ENCODE measurements at regions not wholly inside any gene's neighbourhood (a gene's known extent, or its start where the extent isn't known, plus 50 kb on each side); places are given as distances from the start of the nearest gene placed in this dataset.

- ATAC-seq (no peak), DNase-seq (no peak)
- Histone ChIP-seq H3K4me3 (ENCODE audit: low read length) (no peak overlapping the region), H3K4me1 (ENCODE audit: control insufficient read depth, insufficient read depth, low read length) (no peaks in the 10 kb centered on the region), H3K27ac (ENCODE audit: low read length) (no peak overlapping the region), H3K27me3 (ENCODE audit: control insufficient read depth, insufficient read depth, low read length) (no peaks in the 10 kb centered on the region), H3K36me3 (ENCODE audit: control insufficient read depth, insufficient read depth, low read length) (no peaks in the 10 kb centered on the region), H3K9me3 (ENCODE audit: control insufficient read depth, insufficient read depth, low read length) (no peaks in the 10 kb centered on the region)
- TF ChIP-seq, protein P1, sequence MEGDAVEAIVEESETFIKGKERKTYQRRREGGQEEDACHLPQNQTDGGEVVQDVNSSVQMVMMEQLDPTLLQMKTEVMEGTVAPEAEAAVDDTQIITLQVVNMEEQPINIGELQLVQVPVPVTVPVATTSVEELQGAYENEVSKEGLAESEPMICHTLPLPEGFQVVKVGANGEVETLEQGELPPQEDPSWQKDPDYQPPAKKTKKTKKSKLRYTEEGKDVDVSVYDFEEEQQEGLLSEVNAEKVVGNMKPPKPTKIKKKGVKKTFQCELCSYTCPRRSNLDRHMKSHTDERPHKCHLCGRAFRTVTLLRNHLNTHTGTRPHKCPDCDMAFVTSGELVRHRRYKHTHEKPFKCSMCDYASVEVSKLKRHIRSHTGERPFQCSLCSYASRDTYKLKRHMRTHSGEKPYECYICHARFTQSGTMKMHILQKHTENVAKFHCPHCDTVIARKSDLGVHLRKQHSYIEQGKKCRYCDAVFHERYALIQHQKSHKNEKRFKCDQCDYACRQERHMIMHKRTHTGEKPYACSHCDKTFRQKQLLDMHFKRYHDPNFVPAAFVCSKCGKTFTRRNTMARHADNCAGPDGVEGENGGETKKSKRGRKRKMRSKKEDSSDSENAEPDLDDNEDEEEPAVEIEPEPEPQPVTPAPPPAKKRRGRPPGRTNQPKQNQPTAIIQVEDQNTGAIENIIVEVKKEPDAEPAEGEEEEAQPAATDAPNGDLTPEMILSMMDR (IDR thresholded peaks at IDR 0.05): no peak
- 86% methylated on average over 10 of the region's 10 CpGs for WGBS (ENCODE audit: insufficient coverage)
- no peak overlapping the region for H3K27ac Mint-ChIP-seq
- peaks cover 8% of the 10 kb centered on the region for H3K36me3 Mint-ChIP-seq
- peaks cover 2 to 6% of the 10 kb centered on the region in 2 donors for H3K9me3 Mint-ChIP-seq
- H3K27me3 Mint-ChIP-seq (ENCODE audit: low read depth in 2 of 2): no peaks in the 10 kb centered on the region
- H3K4me1 Mint-ChIP-seq: no peaks in the 10 kb centered on the region
- intact Hi-C loops (cut with micrococcal nuclease): no loop called here
- no peak overlapping the region for H3K4me3 Mint-ChIP-seq
These were observed 168.2 kb upstream of the PPARGC1A start for GRCh38 chr4:24057915-24058559.

GRCh38 chr4:24056289-24056688 lies 166.4 kb upstream of the PPARGC1A start:
- intact Hi-C loops (cut with micrococcal nuclease): no loop called here
- H3K9me3 ChIP-seq (ENCODE audit: control insufficient read depth, insufficient read depth, low read length): no peaks in the 10 kb centered on the region
- Mint-ChIP-seq H3K27me3 (ENCODE audit: low read depth in 2 of 2) (no peaks in the 10 kb centered on the region), H3K27ac (no peak overlapping the region), H3K9me3 (peaks cover 2 to 6% of the 10 kb centered on the region in 2 donors), H3K4me3 (no peak overlapping the region), H3K36me3 (peaks cover 8% of the 10 kb centered on the region), H3K4me1 (no peaks in the 10 kb centered on the region)
- ATAC-seq (no peak), DNase-seq (no peak)
- no peaks in the 10 kb centered on the region for H3K36me3 ChIP-seq (ENCODE audit: control insufficient read depth, insufficient read depth, low read length)
- no peaks in the 10 kb centered on the region for H3K27me3 ChIP-seq (ENCODE audit: control insufficient read depth, insufficient read depth, low read length)
- H3K27ac ChIP-seq (ENCODE audit: low read length): no peak overlapping the region
- no peaks in the 10 kb centered on the region for H3K4me1 ChIP-seq (ENCODE audit: control insufficient read depth, insufficient read depth, low read length)
- H3K4me3 ChIP-seq (ENCODE audit: low read length): no peak overlapping the region
- WGBS (ENCODE audit: insufficient coverage): 94% methylated on average over 1 of the region's 1 CpG
- TF ChIP-seq, protein P1 (IDR thresholded peaks at IDR 0.05): no peak

GRCh38 chr4:24055623-24056022 lies 165.8 kb upstream of the PPARGC1A start:
- ATAC-seq (no peak), DNase-seq (no peak)
- TF ChIP-seq, protein P1 (IDR thresholded peaks at IDR 0.05): no peak
- Histone ChIP-seq H3K4me3 (ENCODE audit: low read length) (no peak overlapping the region), H3K36me3 (ENCODE audit: control insufficient read depth, insufficient read depth, low read length) (no peaks in the 10 kb centered on the region), H3K27me3 (ENCODE audit: control insufficient read depth, insufficient read depth, low read length) (no peaks in the 10 kb centered on the region), H3K4me1 (ENCODE audit: control insufficient read depth, insufficient read depth, low read length) (no peaks in the 10 kb centered on the region), H3K27ac (ENCODE audit: low read length) (no peak overlapping the region), H3K9me3 (ENCODE audit: control insufficient read depth, insufficient read depth, low read length) (no peaks in the 10 kb centered on the region)
- Mint-ChIP-seq H3K27me3 (ENCODE audit: low read depth in 2 of 2) (no peaks in the 10 kb centered on the region), H3K4me3 (no peak overlapping the region), H3K9me3 (peaks cover 2 to 6% of the 10 kb centered on the region in 2 donors), H3K4me1 (no peaks in the 10 kb centered on the region), H3K27ac (no peak overlapping the region), H3K36me3 (peaks cover 8% of the 10 kb centered on the region)
- whole genome bisulfite sequencing (ENCODE audit: insufficient coverage): 73% methylated on average over 2 of the region's 3 CpGs
- intact Hi-C loops (cut with micrococcal nuclease): no loop called here

- Histone ChIP-seq H3K4me1 (ENCODE audit: control insufficient read depth, insufficient read depth, low read length) (no peaks in the 10 kb centered on the region), H3K27ac (ENCODE audit: low read length) (no peak overlapping the region), H3K9me3 (ENCODE audit: control insufficient read depth, insufficient read depth, low read length) (no peaks in the 10 kb centered on the region), H3K27me3 (ENCODE audit: control insufficient read depth, insufficient read depth, low read length) (no peaks in the 10 kb centered on the region), H3K36me3 (ENCODE audit: control insufficient read depth, insufficient read depth, low read length) (no peaks in the 10 kb centered on the region), H3K4me3 (ENCODE audit: low read length) (no peak overlapping the region)
- Mint-ChIP-seq H3K9me3 (peaks cover 2 to 6% of the 10 kb centered on the region in 2 donors), H3K27me3 (ENCODE audit: low read depth in 2 of 2) (no peaks in the 10 kb centered on the region), H3K36me3 (peaks cover 8% of the 10 kb centered on the region), H3K27ac (no peak overlapping the region), H3K4me1 (no peaks in the 10 kb centered on the region), H3K4me3 (no peak overlapping the region)
- TF ChIP-seq, protein P1 (IDR thresholded peaks at IDR 0.05): no peak
- DNase-seq (no peak), ATAC-seq (no peak)
- intact Hi-C loops (cut with micrococcal nuclease): no loop called here
- 81% methylated on average over 3 of the region's 3 CpGs for WGBS (ENCODE audit: insufficient coverage)
These were observed 165.1 kb upstream of the PPARGC1A start for GRCh38 chr4:24054910-24055309.
